T-helper 2 cell treated with Interferon-gamma antibody and Interleukin-4, amounts not matched to agents 100 ng/mL and 5 ng/mL, for 36 hours (primary cell): ENCODE measurements at regions not wholly inside any gene's neighbourhood (a gene's known extent, or its start where the extent isn't known, plus 50 kb on each side); places are given as distances from the start of the nearest gene placed in this dataset.

Experiments used
- intact Hi-C: fragments of 100-400 bp; cut with micrococcal nuclease; formaldehyde crosslinking; loops from one replicate; pipeline ENCODE4 v1.15.1; 2023

- intact Hi-C loops, result no loop called here
Measured at GRCh38 chr5:144002876-144003275, 167.6 kb downstream of the YIPF5 start.

- intact Hi-C loops, result no loop called here
Measured at GRCh38 chr5:144003636-144004035, 166.8 kb downstream of the YIPF5 start.

GRCh38 chr5:144004146-144004545, 166.3 kb downstream of the YIPF5 start:
- intact Hi-C loops, result no loop called here

GRCh38 chr5:144004751-144005150, 165.7 kb downstream of the YIPF5 start:
- intact Hi-C loops, result no loop called here

DNA sequence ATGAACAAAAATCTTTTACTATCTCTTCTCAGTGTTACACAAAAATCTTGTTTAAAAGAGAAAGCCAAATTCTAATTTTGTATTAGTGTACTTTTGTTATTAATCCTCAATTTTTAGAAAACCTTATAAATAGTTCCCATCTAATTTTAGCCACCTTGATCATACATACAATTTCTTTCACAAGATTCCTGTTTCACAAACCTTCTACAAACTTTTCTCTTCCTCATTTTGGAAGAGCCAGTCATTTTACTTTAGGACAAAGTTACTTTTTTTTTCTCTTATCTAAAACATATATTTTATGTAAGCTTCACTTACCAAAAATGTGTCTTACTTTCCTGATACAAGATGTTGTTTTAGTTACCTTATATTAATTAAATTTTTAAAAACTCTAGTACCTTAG, 161.3 kb downstream of the YIPF5 start:
- intact Hi-C loops, result no loop called here

- intact Hi-C loops, result no loop called here
Measured at GRCh38 chr5:144011388-144011787, 159.1 kb downstream of the YIPF5 start.

DNA sequence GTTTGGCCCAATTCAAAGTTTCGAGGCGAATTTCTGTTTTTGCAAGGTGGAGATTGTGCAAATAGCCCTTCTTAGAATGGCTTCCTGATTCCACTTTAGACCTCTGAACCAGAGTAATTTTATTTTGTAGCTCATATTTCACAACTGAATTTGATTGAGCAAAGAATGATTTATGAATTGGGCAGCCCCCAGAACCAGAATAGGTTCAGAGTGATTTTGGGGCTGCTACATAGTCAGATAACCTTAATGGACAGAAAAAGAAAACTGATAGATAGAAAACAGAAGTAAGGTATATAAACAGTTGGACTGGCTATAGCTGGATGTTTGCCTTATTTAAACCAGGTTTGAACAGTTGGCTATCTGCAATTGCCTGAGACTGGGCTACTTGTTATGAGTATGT, 156.6 kb downstream of the YIPF5 start:
- intact Hi-C loops, result no loop called here

- intact Hi-C loops, result no loop called here
Measured at GRCh38 chr5:144015961-144016360, 154.5 kb downstream of the YIPF5 start.

GRCh38 chr5:144017119-144017518, 153.3 kb downstream of the YIPF5 start:
- intact Hi-C loops, result no loop called here

GRCh38 chr5:144017631-144018030, 152.8 kb downstream of the YIPF5 start:
- intact Hi-C loops, result no loop called here

- intact Hi-C loops, result no loop called here
Measured at GRCh38 chr5:144024090-144024489, 146.4 kb downstream of the YIPF5 start.

DNA sequence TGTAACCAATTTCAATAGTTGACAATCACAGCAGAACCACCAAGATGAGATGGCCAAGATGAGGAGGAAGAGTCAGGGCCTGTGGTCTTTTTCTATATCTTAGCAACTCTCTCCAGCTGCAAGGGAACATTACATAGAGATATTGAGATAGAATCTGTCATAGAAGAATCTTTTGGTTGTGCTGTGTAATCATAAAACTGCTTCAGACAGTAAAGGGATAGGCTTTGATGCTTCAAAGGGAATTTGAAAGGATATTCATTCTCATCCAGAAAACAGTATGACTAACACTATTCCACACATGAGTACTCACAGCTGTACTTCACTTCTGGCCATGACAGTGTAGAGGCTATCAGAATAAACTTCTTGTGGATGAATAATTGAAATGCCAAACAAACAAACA, 145.9 kb downstream of the YIPF5 start:
- intact Hi-C loops, result no loop called here

DNA sequence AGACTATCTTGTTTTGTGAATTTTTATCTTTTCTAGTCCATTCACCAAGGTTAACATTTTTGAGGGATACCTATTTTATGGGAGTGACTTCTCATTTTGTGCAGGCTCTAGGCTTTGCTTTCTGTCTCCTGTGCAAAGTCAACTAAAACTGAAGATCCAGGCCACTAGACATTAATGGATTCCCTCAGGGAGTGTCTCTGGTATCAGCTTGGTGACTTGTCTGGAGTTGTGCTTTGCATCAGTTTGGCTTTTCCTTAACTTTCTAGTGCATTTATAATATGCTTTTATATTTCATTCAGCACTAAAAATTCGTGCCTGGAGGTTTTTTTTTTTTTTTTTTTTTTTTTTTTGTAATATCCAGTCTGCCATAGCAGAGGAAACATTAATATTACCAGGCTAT, 144.2 kb downstream of the YIPF5 start:
- intact Hi-C loops, result no loop called here

DNA sequence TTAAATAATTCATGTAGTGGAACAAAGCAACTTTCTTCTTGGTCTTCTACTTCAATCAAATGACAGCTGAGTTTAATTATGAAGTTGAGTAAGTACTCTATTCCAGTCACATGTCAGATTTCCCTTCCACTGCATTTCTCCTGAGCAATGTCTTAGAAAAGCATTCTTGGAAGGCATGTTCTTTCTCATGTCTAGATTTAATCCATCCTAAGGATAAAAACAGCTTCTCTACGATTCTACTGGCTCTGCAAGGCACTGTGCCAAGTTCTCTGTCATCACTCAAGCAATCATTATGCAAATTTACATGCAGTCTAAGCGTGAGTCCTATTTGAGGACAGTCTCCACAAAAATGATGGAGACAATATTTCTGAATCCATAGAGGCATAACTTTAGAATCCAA, 142.4 kb downstream of the YIPF5 start:
- intact Hi-C loops, result no loop called here

GRCh38 chr5:144028636-144029035, 141.8 kb downstream of the YIPF5 start:
- intact Hi-C loops, result no loop called here

- intact Hi-C loops, result no loop called here
Measured at GRCh38 chr5:144030904-144031303, 139.6 kb downstream of the YIPF5 start.

- intact Hi-C loops, result no loop called here
Measured at GRCh38 chr5:144032375-144032774, 138.1 kb downstream of the YIPF5 start.

- intact Hi-C loops, result no loop called here
Measured at GRCh38 chr5:144033486-144033885, 137.0 kb downstream of the YIPF5 start.

DNA sequence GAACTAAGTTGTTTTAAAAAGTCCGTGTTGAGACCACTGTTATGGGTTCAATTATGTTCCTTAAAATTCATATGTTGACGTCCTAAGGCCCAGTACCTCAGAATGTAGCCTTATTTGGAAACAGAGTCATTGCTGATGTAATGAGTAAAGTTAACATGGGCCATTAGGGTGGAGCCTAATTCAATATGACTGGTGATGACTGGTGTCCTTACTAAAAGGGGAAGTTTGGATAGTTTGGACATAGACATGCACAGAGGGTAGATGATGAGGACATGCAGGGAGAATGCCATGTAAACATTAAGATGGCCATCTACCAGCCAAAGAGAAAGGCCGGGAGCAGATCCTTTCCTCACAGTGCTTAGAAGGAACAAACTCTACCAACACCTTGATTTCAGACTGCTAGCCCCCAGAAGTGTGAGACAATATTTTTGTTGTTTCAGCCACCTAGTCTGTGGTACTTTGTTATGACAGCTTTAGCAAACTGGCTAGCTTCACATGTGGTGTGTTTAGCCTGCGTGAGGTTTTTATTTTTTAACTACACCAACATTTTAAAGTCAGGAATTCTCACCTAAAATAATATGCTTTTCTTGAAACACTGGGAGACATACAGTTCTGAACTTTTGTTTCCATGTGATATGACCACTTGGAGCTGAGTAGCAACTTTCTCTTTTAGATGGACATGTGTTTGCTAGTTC, 135.3 kb downstream of the YIPF5 start:
- intact Hi-C loops, result no loop called here

- intact Hi-C loops, result no loop called here
Measured at GRCh38 chr5:144036476-144036875, 134.0 kb downstream of the YIPF5 start.

DNA sequence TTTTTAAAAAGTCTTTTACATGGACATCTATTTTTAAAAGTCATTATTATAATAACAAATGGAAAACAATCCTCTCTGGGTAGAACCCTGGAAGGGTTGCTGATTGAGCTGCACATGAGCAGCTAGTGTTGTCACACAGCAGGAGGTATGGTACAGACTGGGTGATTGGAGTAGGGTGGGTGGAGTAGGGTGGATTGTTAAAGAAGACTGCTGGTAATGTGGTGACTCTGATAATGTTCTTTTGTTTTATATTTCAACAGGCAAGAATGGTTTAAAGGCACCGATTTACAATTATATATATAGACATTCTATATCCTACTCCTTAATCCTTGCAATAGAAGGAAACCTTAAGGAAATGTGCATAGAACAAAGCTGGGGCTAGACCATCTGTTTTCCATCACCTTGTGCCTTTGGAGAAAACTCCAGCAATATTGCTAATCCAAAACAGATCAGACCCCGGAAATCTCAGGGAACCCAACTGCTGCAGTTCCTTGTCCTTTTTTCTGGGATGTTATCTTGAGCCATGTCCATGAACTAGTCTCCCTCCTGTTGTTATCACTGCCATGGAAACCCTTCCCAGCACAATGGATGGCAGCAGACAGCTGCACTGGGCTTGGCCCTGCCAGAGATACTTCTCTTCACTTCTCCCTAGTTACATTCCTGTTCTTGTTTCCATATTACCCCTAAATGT, 129.7 kb downstream of the YIPF5 start:
- intact Hi-C loops, result no loop called here

GRCh38 chr5:144042156-144042555, 128.3 kb downstream of the YIPF5 start:
- intact Hi-C loops, result no loop called here

DNA sequence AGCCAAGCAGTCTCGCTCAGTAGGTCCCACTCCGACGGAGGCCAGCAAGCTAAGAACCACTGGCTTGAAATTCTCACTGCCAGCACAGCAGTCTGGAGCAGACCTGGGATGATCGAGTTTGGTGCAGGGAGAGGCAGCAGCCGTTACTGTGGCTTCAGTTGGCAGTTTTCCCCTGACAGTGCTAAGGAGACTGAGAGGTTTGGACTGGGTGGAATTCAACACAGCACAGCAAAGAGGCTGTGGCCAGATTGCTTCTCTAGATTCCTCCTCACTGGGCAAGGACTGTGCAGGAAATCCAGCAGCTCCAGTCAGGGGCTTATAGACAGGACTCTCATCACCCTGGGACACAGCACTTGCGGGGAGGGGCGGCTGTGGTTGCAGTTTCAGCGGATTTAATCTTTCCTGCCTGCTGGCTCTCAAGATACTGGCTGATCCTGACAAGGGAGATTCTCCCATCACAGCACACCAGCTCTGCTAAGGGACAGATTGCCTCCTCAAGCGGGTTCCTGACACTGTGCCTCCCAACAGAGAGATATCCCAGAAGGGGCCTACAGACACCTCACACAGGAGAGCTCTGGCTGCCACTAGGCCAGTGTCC, 122.1 kb downstream of the YIPF5 start:
- intact Hi-C loops, result no loop called here
